ENCODE measurements at regions not wholly inside any gene's neighbourhood (a gene's known extent, or its start where the extent isn't known, plus 50 kb on each side); places are given as distances from the start of the nearest gene placed in this dataset.

GRCh38 chr10:111247781-111248389 lies 171.1 kb downstream of the ADRA2A start:
- ChIA-PET CTCF (ENCODE audit: partially characterized antibody) (interaction anchor here (1.0 kb wide), 1 partner anchor 172 kb away, joined by 4 read pairs; no protein-coding TSS in a partner anchor), POLR2A (ENCODE audit: partially characterized antibody) (no interaction called here)
- Histone ChIP-seq H3K27me3 (replicated peaks in 1 of 4; ENCODE audit: control insufficient read depth in 3 of 4, extremely low read depth in 1 of 4, insufficient read depth in 3 of 4, low read length in 3 of 4) (no peaks in the 10 kb centered on the region), H3K79me1 (ENCODE audit: low read depth, low read length) (no peaks in the 10 kb centered on the region), H2BK15ac (ENCODE audit: low read length) (no peak overlapping the region), H2BK120ac (replicated peaks; ENCODE audit: low read depth, low read length) (no peak overlapping the region), H3K23ac (ENCODE audit: insufficient read length) (no peak overlapping the region), H2BK12ac (ENCODE audit: low read depth, low read length) (no peak overlapping the region), H3K36me3 (ENCODE audit: control insufficient read depth in 2 of 4, insufficient read depth in 4 of 4, low read length in 3 of 4) (no peaks in the 10 kb centered on the region), H2AK5ac (ENCODE audit: low read depth, low read length) (no peak overlapping the region), H2BK5ac (ENCODE audit: low read depth, low read length) (no peak overlapping the region), H4K91ac (replicated peaks; ENCODE audit: insufficient read length, low read length) (no peak overlapping the region), H3K23me2 (ENCODE audit: low read depth, low read length) (no peaks in the 10 kb centered on the region), H3K4me2 (ENCODE audit: insufficient read depth in 1 of 2, low read depth in 2 of 2, low read length in 2 of 2) (no peak overlapping the region), H4K20me1 (replicated peaks in 1 of 2; ENCODE audit: control insufficient read depth in 1 of 2, insufficient read depth in 2 of 2, low read length in 2 of 2) (no peaks in the 10 kb centered on the region), H3K56ac (replicated peaks; ENCODE audit: insufficient read length, low read depth, low read length) (no peak overlapping the region), H3K4me3 (ENCODE audit: extremely low read depth in 1 of 4, insufficient read depth in 2 of 4, low read depth in 3 of 4, low read length in 4 of 4) (no peak overlapping the region), H3K4me1 (replicated peaks in 1 of 4; ENCODE audit: control insufficient read depth in 3 of 4, insufficient read depth in 4 of 4, low read length in 3 of 4) (peaks cover 0 to 5% (median 0%) of the 10 kb centered on the region in 4 experiments; a peak in 1 of 7 replicates), H3K4ac (replicated peaks; ENCODE audit: insufficient read length, low read depth, low read length) (no peak overlapping the region), H3K9me3 (ENCODE audit: insufficient read depth in 2 of 2, low read depth in 1 of 2, low read length in 1 of 2) (no peaks in the 10 kb centered on the region), H4K5ac (ENCODE audit: insufficient read length, low read depth, low read length) (no peak overlapping the region), H3K9ac (replicated peaks in 1 of 4; ENCODE audit: extremely low read depth in 1 of 4, low read depth in 3 of 4, low read length in 3 of 4) (no peak overlapping the region), H3K27ac (ENCODE audit: low read depth, low read length) (no peak overlapping the region), H3K18ac (ENCODE audit: extremely low read depth, low read length) (no peak overlapping the region), H2AFZ (ENCODE audit: low read length) (no peak overlapping the region), H4K8ac (ENCODE audit: extremely low read depth, insufficient read depth, low read length) (no peak overlapping the region), H2BK20ac (ENCODE audit: low read length) (no peak overlapping the region), H3K14ac (ENCODE audit: insufficient read length) (no peak overlapping the region), H3K79me2 (ENCODE audit: control insufficient read depth in 1 of 2, insufficient read depth in 2 of 2, low read length in 2 of 2) (no peaks in the 10 kb centered on the region)
- no peak for DNase-seq (ENCODE audit: low read depth in 1 of 2, low spot score in 2 of 2)
- FAIRE-seq: no peak
- WGBS, 2 experiments (ENCODE audit: extremely low coverage in 1 of 2, insufficient coverage in 1 of 2, insufficient read length in 1 of 2, insufficient replicate concordance in 2 of 2, low coverage in 1 of 2, low lambda C conversion rate in 2 of 2, missing lambda C conversion rate in 1 of 2): 93% methylated on average over 6 of the region's 6 CpGs; no CpG with 5 or more reads in 1 of the 2 experiments
- TF ChIP-seq JUN (IDR thresholded peaks at IDR 0.05; ENCODE audit: low read depth, low read length) (no peak), BCL11A (IDR thresholded peaks at IDR 0.05; ENCODE audit: low read depth in 2 of 2, low read length in 2 of 2) (no peak), SP2 (IDR thresholded peaks at IDR 0.05; ENCODE audit: low read length) (no peak), RAD21 (IDR thresholded peaks at IDR 0.05 in 1 of 2, conservative IDR thresholded peaks at IDR 0.05 in 1 of 2; ENCODE audit: low read depth in 2 of 2, low read length in 2 of 2) (no peak), CBX8 (IDR thresholded peaks at IDR 0.05; ENCODE audit: borderline replicate concordance, low read depth, low read length) (no peak), SIRT6 (IDR thresholded peaks at IDR 0.05; ENCODE audit: low read length) (no peak), CHD2 (IDR thresholded peaks at IDR 0.05; ENCODE audit: low read length) (no peak), SRF (IDR thresholded peaks at IDR 0.05; ENCODE audit: low read depth, low read length) (no peak), KDM4A (IDR thresholded peaks at IDR 0.05; ENCODE audit: low read depth, low read length, severe bottlenecking) (no peak)

Measured in H1 (cell line).